ENCODE measurements at regions not wholly inside any gene's neighbourhood (a gene's known extent, or its start where the extent isn't known, plus 50 kb on each side); places are given as distances from the start of the nearest gene placed in this dataset.

DNA sequence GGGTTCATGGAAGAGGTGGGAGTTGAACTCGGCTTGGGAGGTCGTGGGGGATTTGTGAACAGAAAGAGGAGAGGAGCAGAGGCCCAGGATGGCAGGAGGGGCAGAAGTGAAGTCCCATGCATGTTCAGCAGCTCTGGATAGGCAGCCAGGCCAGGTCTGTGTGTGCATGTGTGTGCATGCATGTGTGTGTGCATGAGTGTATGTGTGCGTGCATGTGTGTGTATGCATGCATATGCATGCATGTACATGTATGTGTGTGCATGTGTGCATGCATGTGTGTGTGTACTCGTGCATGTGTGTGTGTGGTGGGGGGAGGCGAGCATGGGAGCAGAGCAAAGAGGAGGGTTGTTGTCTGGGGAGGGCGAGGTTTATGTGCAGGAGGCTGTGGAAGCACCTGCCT, 178.4 kb downstream of the RPLP1 start:
- CTCF ChIA-PET, result no interaction called here
- no peak for DNase-seq (ENCODE audit: low read depth in 1 of 2, low spot score in 1 of 2)
- peaks cover 8% of the 10 kb centered on the region; the same call in 2 of the 3 replicates for H3K9me3 ChIP-seq
- no peak overlapping the region for H3K4me3 ChIP-seq
- WGBS (ENCODE audit: missing lambda C conversion rate), result 23% methylated on average over 6 of the region's 6 CpGs
- no peak for ATAC-seq
- no peak overlapping the region for H3K27ac ChIP-seq
- H3K4me2 ChIP-seq, result no peak overlapping the region
- no peak for FAIRE-seq
- TF ChIP-seq POLR2A (IDR thresholded peaks at IDR 0.05; ENCODE audit: low read length) (no peak), BHLHE40 (IDR thresholded peaks at IDR 0.05; ENCODE audit: low read depth, low read length) (no peak), RARB (CRISPR knock-in tag; IDR thresholded peaks at IDR 0.05) (no peak), HMGXB4 (CRISPR knock-in tag; IDR thresholded peaks at IDR 0.05; ENCODE audit: borderline replicate concordance) (no peak), HOXB5 (CRISPR knock-in tag; IDR thresholded peaks at IDR 0.05) (no peak), HES2 (IDR thresholded peaks at IDR 0.05) (no peak), REST (IDR thresholded peaks at IDR 0.05) (no peak), HOXA7 (CRISPR knock-in tag; IDR thresholded peaks at IDR 0.05) (no peak), MAX (IDR thresholded peaks at IDR 0.05) (no peak), TP53 (CRISPR knock-in tag; IDR thresholded peaks at IDR 0.05) (no peak)
- TF ChIP-seq, protein P1, sequence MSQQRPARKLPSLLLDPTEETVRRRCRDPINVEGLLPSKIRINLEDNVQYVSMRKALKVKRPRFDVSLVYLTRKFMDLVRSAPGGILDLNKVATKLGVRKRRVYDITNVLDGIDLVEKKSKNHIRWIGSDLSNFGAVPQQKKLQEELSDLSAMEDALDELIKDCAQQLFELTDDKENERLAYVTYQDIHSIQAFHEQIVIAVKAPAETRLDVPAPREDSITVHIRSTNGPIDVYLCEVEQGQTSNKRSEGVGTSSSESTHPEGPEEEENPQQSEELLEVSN (IDR thresholded peaks at IDR 0.05; ENCODE audit: borderline replicate concordance, low read depth), result no peak
- POLR2A ChIA-PET, result no interaction called here
- H3K4me1 ChIP-seq, result no peaks in the 10 kb centered on the region

DNA sequence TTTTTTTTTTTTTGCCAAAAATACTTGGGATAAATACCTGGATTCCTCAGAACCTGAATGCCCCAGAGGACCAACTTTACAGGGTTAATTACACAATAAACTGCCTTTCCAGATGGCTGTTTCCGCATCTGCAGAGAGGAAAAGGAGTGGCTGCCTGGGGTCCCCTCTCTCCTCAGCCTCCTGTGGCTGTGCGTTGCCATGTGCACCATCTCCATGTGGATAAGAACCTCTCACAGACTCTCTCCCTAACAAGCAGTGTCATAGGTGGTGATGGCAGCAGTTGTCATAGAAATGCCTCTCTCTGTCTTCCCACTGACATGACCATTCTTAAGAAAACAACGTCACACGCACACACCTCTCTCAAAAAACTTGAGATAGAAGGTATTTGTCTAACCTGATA, 179.4 kb downstream of the RPLP1 start:
- Histone ChIP-seq H3K4me1 (no peaks in the 10 kb centered on the region), H3K4me3 (no peak overlapping the region), H3K4me2 (no peak overlapping the region), H3K9me3 (peaks cover 8% of the 10 kb centered on the region; the same call in 2 of the 3 replicates), H3K27ac (no peak overlapping the region)
- TF ChIP-seq, protein P2, sequence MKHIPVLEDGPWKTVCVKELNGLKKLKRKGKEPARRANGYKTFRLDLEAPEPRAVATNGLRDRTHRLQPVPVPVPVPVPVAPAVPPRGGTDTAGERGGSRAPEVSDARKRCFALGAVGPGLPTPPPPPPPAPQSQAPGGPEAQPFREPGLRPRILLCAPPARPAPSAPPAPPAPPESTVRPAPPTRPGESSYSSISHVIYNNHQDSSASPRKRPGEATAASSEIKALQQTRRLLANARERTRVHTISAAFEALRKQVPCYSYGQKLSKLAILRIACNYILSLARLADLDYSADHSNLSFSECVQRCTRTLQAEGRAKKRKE (CRISPR knock-in tag; IDR thresholded peaks at IDR 0.05; ENCODE audit: low read depth), result no peak
- no peak for TF ChIP-seq RFX5 (IDR thresholded peaks at IDR 0.05)
- TF ChIP-seq POLR2AphosphoS2 (conservative IDR thresholded peaks at IDR 0.05; ENCODE audit: low read length), result no peak
- no peak for TF ChIP-seq GATA3 (IDR thresholded peaks at IDR 0.05; ENCODE audit: borderline replicate concordance)
- no peak for TF ChIP-seq JUN (IDR thresholded peaks at IDR 0.05)
- TF ChIP-seq KDM5A (IDR thresholded peaks at IDR 0.05), result no peak
- no peak for TF ChIP-seq HOXA7 (CRISPR knock-in tag; IDR thresholded peaks at IDR 0.05)
- no peak for TF ChIP-seq NR3C1 (IDR thresholded peaks at IDR 0.05)
- no peak for TF ChIP-seq TFCP2L1 (CRISPR knock-in tag; IDR thresholded peaks at IDR 0.05)
- TF ChIP-seq MAX (IDR thresholded peaks at IDR 0.05), result no peak
- TF ChIP-seq, protein P3, sequence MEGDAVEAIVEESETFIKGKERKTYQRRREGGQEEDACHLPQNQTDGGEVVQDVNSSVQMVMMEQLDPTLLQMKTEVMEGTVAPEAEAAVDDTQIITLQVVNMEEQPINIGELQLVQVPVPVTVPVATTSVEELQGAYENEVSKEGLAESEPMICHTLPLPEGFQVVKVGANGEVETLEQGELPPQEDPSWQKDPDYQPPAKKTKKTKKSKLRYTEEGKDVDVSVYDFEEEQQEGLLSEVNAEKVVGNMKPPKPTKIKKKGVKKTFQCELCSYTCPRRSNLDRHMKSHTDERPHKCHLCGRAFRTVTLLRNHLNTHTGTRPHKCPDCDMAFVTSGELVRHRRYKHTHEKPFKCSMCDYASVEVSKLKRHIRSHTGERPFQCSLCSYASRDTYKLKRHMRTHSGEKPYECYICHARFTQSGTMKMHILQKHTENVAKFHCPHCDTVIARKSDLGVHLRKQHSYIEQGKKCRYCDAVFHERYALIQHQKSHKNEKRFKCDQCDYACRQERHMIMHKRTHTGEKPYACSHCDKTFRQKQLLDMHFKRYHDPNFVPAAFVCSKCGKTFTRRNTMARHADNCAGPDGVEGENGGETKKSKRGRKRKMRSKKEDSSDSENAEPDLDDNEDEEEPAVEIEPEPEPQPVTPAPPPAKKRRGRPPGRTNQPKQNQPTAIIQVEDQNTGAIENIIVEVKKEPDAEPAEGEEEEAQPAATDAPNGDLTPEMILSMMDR (IDR thresholded peaks at IDR 0.05), result no peak
- no peak for TF ChIP-seq CEBPB (IDR thresholded peaks at IDR 0.05)
- no peak for TF ChIP-seq ESRRA (IDR thresholded peaks at IDR 0.05; ENCODE audit: borderline replicate concordance, low read length)
- TF ChIP-seq BHLHE40 (IDR thresholded peaks at IDR 0.05; ENCODE audit: low read depth, low read length), result no peak
- DNase-seq (ENCODE audit: low read depth in 1 of 2, low spot score in 1 of 2) (no peak), ATAC-seq (no peak), FAIRE-seq (no peak)
- ChIA-PET CTCF (interaction anchor here (0.6 kb wide), 1 partner anchor 155 kb away, joined by 3 read pairs; no protein-coding TSS in a partner anchor), POLR2A (no interaction called here)
- 50% methylated on average over 4 of the region's 4 CpGs for WGBS (ENCODE audit: missing lambda C conversion rate)
